OCI-LY1 (cell line): ENCODE measurements at regions not wholly inside any gene's neighbourhood (a gene's known extent, or its start where the extent isn't known, plus 50 kb on each side); places are given as distances from the start of the nearest gene placed in this dataset.

Experiments
- H2AFZ ChIP-seq: fragments of 200-600 bp; sonication (generic), shearing (Covaris generic); 2 replicates; pipeline ENCODE4 v1.6.0; 2014; ENCODE audit warnings: antibody characterized with exemption, mild to moderate bottlenecking, low read length
- H3F3A ChIP-seq: fragments of 200-600 bp; sonication (generic), shearing (Covaris generic); 2 replicates; pipeline ENCODE4 v1.6.0; 2014; ENCODE audit warnings: mild to moderate bottlenecking, antibody characterized with exemption, low read length, moderate library complexity; ENCODE audit not compliant: insufficient read depth
- H3K27ac ChIP-seq: fragments of 200-600 bp; sonication (generic); 2 replicates; pipeline ENCODE4 v1.5.1; 2014; ENCODE audit warnings: low read length, mixed run types, mild to moderate bottlenecking, low read depth; ENCODE audit not compliant: poor library complexity, severe bottlenecking
- H3K27me3 ChIP-seq: fragments of 200-600 bp; sonication (generic); 2 replicates; pipeline ENCODE4 v1.6.0; 2014; ENCODE audit warnings: antibody characterized with exemption, mild to moderate bottlenecking, low read length, moderate library complexity; ENCODE audit not compliant: insufficient read depth
- H3K36me3 ChIP-seq: fragments of 200-600 bp; sonication (generic); 2 replicates; pipeline ENCODE4 v1.6.1; 2014; ENCODE audit warnings: mild to moderate bottlenecking, antibody characterized with exemption, low read length, moderate library complexity, mixed read lengths; ENCODE audit not compliant: insufficient read depth
- H3K4me1 ChIP-seq: fragments of 200-600 bp; sonication (generic); 2 replicates; pipeline ENCODE4 v1.5.1; 2014; ENCODE audit warnings: mild to moderate bottlenecking, low read length, moderate library complexity; ENCODE audit not compliant: insufficient read depth, severe bottlenecking
- H3K4me2 ChIP-seq: fragments of 200-600 bp; sonication (generic), shearing (Covaris generic); 2 replicates; pipeline ENCODE4 v1.6.1; 2014; ENCODE audit warnings: low read length
- H3K4me3 ChIP-seq: fragments of 200-600 bp; sonication (generic); 2 replicates; pipeline ENCODE4 v1.5.1; 2014; ENCODE audit warnings: low read length, low read depth, mild to moderate bottlenecking, mixed read lengths; ENCODE audit not compliant: poor library complexity, severe bottlenecking
- H3K79me2 ChIP-seq: fragments of 200-600 bp; shearing (Covaris generic); 2 replicates; pipeline ENCODE4 v1.6.1; 2016; ENCODE audit warnings: mixed run types, low read length, mixed read lengths; ENCODE audit not compliant: insufficient read depth
- H3K9ac ChIP-seq: fragments of 200-600 bp; sonication (generic), shearing (Covaris generic); 2 replicates; pipeline ENCODE4 v1.6.1; 2014; ENCODE audit warnings: mild to moderate bottlenecking, low read length, mixed read lengths
- H3K9me2 ChIP-seq: fragments of 200-600 bp; sonication (generic), shearing (Covaris generic); 2 replicates; pipeline ENCODE4 v1.6.1; 2014; ENCODE audit warnings: low read depth, mild to moderate bottlenecking, low read length, mixed read lengths
- H3K9me3 ChIP-seq: fragments of 200-600 bp; shearing (Covaris generic); 2 replicates; pipeline ENCODE4 v1.6.1; 2014; ENCODE audit warnings: low read length, mixed read lengths
- H4K20me1 ChIP-seq: fragments of 200-600 bp; sonication (generic), shearing (Covaris generic); 2 replicates; pipeline ENCODE4 v1.6.0; 2016; ENCODE audit warnings: mild to moderate bottlenecking, low read length; ENCODE audit not compliant: insufficient read depth
- EZH2 ChIP-seq: fragments of 200-600 bp; sonication (generic), shearing (Covaris generic); IDR thresholded peaks from 2 replicates; pipeline ENCODE4 v1.8.0; 2017; ENCODE audit warnings: borderline replicate concordance, mixed run types, mild to moderate bottlenecking, antibody characterized with exemption, low read length, moderate library complexity, mixed read lengths
- TF ChIP-seq, protein P1 (sequence below): fragments of 200-600 bp; sonication (generic), shearing (Covaris generic); IDR thresholded peaks from 2 replicates; pipeline ENCODE4 v1.5.1; 2017; ENCODE audit warnings: mild to moderate bottlenecking, antibody characterized with exemption, low read length, moderate library complexity, mixed read lengths

DNA sequence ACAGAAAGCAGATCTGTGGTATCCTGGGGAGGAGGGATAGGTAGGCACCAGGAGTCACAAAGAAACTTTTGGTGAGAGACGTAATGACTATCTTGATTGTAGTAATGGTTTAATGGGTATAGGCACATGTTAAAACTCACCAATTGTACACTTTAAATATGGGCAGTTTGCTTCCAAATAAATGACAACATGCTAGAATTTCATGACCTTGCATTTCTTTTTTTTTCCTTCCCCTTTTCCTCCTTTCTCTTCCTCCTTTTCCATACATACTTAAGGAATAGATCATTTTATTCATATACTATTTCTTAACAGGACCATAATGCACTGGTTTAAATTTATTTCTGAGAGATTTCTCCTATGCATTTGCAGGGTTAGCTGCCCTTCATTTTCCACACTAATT is 341.8 kb downstream of the TMEM182 start:
- no peaks in the 10 kb centered on the region for H3K9me3 ChIP-seq
- H3K4me1 ChIP-seq: no peaks in the 10 kb centered on the region
- H3K79me2 ChIP-seq: no peaks in the 10 kb centered on the region
- no peaks in the 10 kb centered on the region; the same call in 1 of the 2 replicates for H3K27me3 ChIP-seq
- no peak overlapping the region for H3K9ac ChIP-seq
- no peak overlapping the region for H2AFZ ChIP-seq
- no peak overlapping the region for H3K4me2 ChIP-seq
- no peaks in the 10 kb centered on the region for H3F3A ChIP-seq
- TF ChIP-seq, protein P1, sequence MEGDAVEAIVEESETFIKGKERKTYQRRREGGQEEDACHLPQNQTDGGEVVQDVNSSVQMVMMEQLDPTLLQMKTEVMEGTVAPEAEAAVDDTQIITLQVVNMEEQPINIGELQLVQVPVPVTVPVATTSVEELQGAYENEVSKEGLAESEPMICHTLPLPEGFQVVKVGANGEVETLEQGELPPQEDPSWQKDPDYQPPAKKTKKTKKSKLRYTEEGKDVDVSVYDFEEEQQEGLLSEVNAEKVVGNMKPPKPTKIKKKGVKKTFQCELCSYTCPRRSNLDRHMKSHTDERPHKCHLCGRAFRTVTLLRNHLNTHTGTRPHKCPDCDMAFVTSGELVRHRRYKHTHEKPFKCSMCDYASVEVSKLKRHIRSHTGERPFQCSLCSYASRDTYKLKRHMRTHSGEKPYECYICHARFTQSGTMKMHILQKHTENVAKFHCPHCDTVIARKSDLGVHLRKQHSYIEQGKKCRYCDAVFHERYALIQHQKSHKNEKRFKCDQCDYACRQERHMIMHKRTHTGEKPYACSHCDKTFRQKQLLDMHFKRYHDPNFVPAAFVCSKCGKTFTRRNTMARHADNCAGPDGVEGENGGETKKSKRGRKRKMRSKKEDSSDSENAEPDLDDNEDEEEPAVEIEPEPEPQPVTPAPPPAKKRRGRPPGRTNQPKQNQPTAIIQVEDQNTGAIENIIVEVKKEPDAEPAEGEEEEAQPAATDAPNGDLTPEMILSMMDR: no peak
- no peak for TF ChIP-seq EZH2
- H3K9me2 ChIP-seq: no peaks in the 10 kb centered on the region
- H3K27ac ChIP-seq: no peak overlapping the region
- H4K20me1 ChIP-seq: no peaks in the 10 kb centered on the region
- no peak overlapping the region for H3K4me3 ChIP-seq
- H3K36me3 ChIP-seq: no peaks in the 10 kb centered on the region

DNA sequence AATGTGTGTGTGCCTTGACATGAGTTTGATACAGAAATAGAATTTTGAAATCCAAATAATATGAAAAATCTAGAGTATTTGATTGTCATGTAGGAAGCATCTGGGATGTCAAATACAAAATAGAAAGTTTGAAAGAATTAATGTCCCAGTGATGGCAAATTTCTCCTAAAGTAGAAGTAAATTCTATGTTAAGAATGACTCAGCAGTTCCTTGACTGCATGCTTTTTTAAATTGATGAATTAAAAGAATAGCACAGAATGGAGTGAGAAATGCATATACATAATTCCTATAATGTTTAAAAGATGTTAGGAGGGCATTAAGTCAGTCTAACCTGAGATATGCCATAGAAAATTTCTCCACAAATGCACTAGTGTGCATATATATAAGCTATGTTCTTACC is 357.5 kb downstream of the TMEM182 start:
- TF ChIP-seq, protein P1: no peak
- TF ChIP-seq EZH2: no peak
- Histone ChIP-seq H3K27ac (no peak overlapping the region), H2AFZ (no peak overlapping the region), H3K79me2 (no peaks in the 10 kb centered on the region), H3K9ac (no peak overlapping the region), H3K4me2 (no peak overlapping the region), H4K20me1 (no peaks in the 10 kb centered on the region), H3K4me1 (no peaks in the 10 kb centered on the region), H3K27me3 (no peaks in the 10 kb centered on the region), H3F3A (no peaks in the 10 kb centered on the region), H3K4me3 (no peak overlapping the region), H3K9me3 (no peaks in the 10 kb centered on the region), H3K36me3 (no peaks in the 10 kb centered on the region), H3K9me2 (no peaks in the 10 kb centered on the region)

DNA sequence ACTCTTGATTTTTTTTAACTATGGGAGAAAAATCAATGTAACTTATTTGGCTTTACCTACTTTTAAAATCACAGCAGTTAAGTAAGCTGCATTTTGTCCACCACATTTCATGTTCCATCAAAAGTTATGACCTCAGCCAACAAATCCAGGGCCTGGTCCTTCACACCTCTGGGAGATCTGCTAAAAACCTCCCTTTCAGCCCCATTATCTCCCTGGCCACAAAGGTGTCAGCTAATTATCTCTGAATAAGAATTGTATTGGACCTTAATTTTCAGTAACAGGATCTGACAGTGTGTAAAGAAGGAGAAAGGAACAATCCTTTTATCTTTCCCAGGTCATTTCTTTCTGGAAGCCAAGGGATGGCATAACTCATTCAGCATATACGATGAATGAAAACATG is 359.3 kb downstream of the TMEM182 start:
- Histone ChIP-seq H3K27me3 (no peaks in the 10 kb centered on the region), H3K4me2 (no peak overlapping the region)

More for the DNA sequence above, 359.3 kb downstream of the TMEM182 start:
- H3K27ac ChIP-seq: no peak overlapping the region
- no peaks in the 10 kb centered on the region for H3K9me3 ChIP-seq
- H3F3A ChIP-seq: no peaks in the 10 kb centered on the region
- H3K9me2 ChIP-seq: no peaks in the 10 kb centered on the region
- H3K36me3 ChIP-seq: no peaks in the 10 kb centered on the region
- no peak overlapping the region for H2AFZ ChIP-seq
- H3K4me3 ChIP-seq: no peak overlapping the region
- no peaks in the 10 kb centered on the region for H3K4me1 ChIP-seq
- no peaks in the 10 kb centered on the region for H3K79me2 ChIP-seq
- no peaks in the 10 kb centered on the region for H4K20me1 ChIP-seq
- no peak overlapping the region for H3K9ac ChIP-seq
- TF ChIP-seq EZH2: no peak
- TF ChIP-seq, protein P1: no peak
